ENCODE measurements at regions not wholly inside any gene's neighbourhood (a gene's known extent, or its start where the extent isn't known, plus 50 kb on each side); places are given as distances from the start of the nearest gene placed in this dataset.

DNA sequence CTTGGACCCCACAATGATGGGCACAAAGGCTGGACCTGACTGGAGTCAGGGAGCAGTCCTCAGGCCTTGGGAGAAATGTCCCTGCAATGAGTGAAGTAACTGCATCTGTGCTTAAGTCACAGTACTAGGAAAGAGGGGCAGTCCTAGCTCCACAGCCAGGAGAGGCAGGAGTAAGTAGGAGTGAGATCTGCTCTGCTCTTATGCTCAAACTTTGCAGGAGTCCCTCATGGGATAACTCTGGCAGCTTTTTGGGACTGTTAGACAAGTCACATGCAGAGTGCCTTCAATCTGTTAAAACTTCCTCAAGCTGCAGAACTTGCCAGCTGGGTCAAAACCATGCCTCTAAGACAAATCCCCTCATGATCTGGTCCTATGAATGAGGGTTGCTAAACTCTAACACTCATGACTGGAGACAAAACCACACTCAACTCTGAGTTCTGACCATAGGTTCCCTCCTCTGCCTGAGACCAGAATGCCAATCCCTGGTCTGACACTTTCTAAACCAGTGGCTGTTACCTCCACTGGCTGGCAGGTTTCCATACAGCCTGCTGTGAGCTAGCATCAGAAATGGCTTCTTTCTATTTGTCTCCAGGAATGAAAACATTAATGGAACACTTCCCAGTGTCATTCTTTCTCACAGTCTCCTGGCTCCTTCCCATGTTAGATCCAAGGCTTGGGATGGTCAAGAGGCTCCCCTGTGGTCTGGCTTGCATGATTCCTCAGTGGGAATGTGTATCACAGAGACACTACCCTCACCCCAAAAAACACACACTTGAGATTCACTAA is 819.3 kb downstream of the PCDH7 start:
- no peak overlapping the region for H4K91ac ChIP-seq (ENCODE audit: insufficient read length, low read depth, low read length)
- H3K23ac ChIP-seq (ENCODE audit: insufficient read length, low read depth, low read length), result no peak overlapping the region
- no peaks in the 10 kb centered on the region for H3K79me2 ChIP-seq (ENCODE audit: insufficient read depth, low read length)
- no peak overlapping the region for H4K5ac ChIP-seq (ENCODE audit: insufficient read length, low read depth, low read length)
- Mint-ChIP-seq H3K27me3 (ENCODE audit: low read depth) (no peaks in the 10 kb centered on the region), H3K36me3 (ENCODE audit: insufficient read depth in 1 of 3, low read depth in 3 of 3) (peaks cover 0 to 4% (median 3%) of the 10 kb centered on the region in 3 experiments; a peak in 2 of 7 replicates), H3K4me1 (peaks cover 9% of the 10 kb centered on the region in 2 experiments; a peak in 3 of 4 replicates), H3K27ac (peak overlapping the region in 2 of 3 experiments; percentile 22 to 91; a peak in 2 of 7 replicates), H3K9me3 (peaks cover 5 to 9% of the 10 kb centered on the region in 2 experiments; a peak in 3 of 5 replicates), H3K4me3 (no peak overlapping the region)
- H2AK5ac ChIP-seq (ENCODE audit: insufficient read length, low read length), result no peak overlapping the region
- no peak for DNase-seq
- H3K4me1 ChIP-seq (ENCODE audit: insufficient read depth, low read length), result peaks cover 3% of the 10 kb centered on the region; the same call in 1 of the 2 replicates
- no peak overlapping the region for H2BK20ac ChIP-seq (ENCODE audit: low read depth, low read length, poor library complexity, severe bottlenecking)
- H3K18ac ChIP-seq (ENCODE audit: insufficient read length, low read depth, low read length), result no peak overlapping the region
- H2BK15ac ChIP-seq (ENCODE audit: low read depth, low read length), result no peak overlapping the region
- H2BK12ac ChIP-seq (ENCODE audit: insufficient read length, low read depth, low read length), result no peak overlapping the region
- H3K27me3 ChIP-seq (ENCODE audit: insufficient read depth, low read length), result no peaks in the 10 kb centered on the region
- no peak overlapping the region for H2AFZ ChIP-seq (ENCODE audit: low read length)
- no peak overlapping the region for H3K27ac ChIP-seq (ENCODE audit: insufficient read length, low read depth, low read length)
- H4K8ac ChIP-seq (replicated peaks; ENCODE audit: insufficient read length, low read depth, low read length), result no peak overlapping the region
- H3K23me2 ChIP-seq (ENCODE audit: insufficient read length, low read depth, low read length, poor library complexity, severe bottlenecking), result no peaks in the 10 kb centered on the region
- no peaks in the 10 kb centered on the region for H3K79me1 ChIP-seq (ENCODE audit: insufficient read depth, low read depth, low read length, poor library complexity, severe bottlenecking)
- no peaks in the 10 kb centered on the region for H4K20me1 ChIP-seq (ENCODE audit: control insufficient read depth, insufficient read depth, insufficient read length)
- H3K4me2 ChIP-seq (ENCODE audit: insufficient read depth, insufficient read length, low read length), result no peak overlapping the region
- no peak overlapping the region for H3K4ac ChIP-seq (ENCODE audit: low read depth, low read length)
- H3T11ph ChIP-seq (ENCODE audit: low read length), result no peak overlapping the region
- H3K56ac ChIP-seq (ENCODE audit: insufficient read length, low read depth, low read length), result no peak overlapping the region
- no peak overlapping the region for H3K14ac ChIP-seq (ENCODE audit: insufficient read depth, low read length)
- H3K9ac ChIP-seq (ENCODE audit: extremely low read depth, insufficient read length, low read length), result no peak overlapping the region
- H2BK120ac ChIP-seq (ENCODE audit: low read depth, low read length, poor library complexity, severe bottlenecking), result no peak overlapping the region
- no peak overlapping the region for H2BK5ac ChIP-seq (ENCODE audit: insufficient read length, low read length)
- TF ChIP-seq, protein P1, sequence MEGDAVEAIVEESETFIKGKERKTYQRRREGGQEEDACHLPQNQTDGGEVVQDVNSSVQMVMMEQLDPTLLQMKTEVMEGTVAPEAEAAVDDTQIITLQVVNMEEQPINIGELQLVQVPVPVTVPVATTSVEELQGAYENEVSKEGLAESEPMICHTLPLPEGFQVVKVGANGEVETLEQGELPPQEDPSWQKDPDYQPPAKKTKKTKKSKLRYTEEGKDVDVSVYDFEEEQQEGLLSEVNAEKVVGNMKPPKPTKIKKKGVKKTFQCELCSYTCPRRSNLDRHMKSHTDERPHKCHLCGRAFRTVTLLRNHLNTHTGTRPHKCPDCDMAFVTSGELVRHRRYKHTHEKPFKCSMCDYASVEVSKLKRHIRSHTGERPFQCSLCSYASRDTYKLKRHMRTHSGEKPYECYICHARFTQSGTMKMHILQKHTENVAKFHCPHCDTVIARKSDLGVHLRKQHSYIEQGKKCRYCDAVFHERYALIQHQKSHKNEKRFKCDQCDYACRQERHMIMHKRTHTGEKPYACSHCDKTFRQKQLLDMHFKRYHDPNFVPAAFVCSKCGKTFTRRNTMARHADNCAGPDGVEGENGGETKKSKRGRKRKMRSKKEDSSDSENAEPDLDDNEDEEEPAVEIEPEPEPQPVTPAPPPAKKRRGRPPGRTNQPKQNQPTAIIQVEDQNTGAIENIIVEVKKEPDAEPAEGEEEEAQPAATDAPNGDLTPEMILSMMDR (conservative IDR thresholded peaks at IDR 0.05), result no peak
- H3K9me3 ChIP-seq (ENCODE audit: control insufficient read depth, low read depth, low read length), result no peaks in the 10 kb centered on the region

All from H9 (cell line).